GM12892 (cell line): ENCODE measurements at regions not wholly inside any gene's neighbourhood (a gene's known extent, or its start where the extent isn't known, plus 50 kb on each side); places are given as distances from the start of the nearest gene placed in this dataset.

Source experiments
- POLR2A ChIP-seq: IDR thresholded peaks from 2 replicates; pipeline ENCODE4 v1.6.1; 2011; ENCODE audit warnings: low read depth, low read length, control low read depth
- TAF1 ChIP-seq: IDR thresholded peaks from 2 replicates; pipeline ENCODE4 v1.6.1; 2011; ENCODE audit warnings: low read depth, mild to moderate bottlenecking, control low read depth, low read length, borderline replicate concordance

GRCh38 chr6:14290041-14290771, 172.6 kb downstream of the CD83 start:
- TF ChIP-seq POLR2A (no peak), TAF1 (no peak)
